ENCODE measurements at regions not wholly inside any gene's neighbourhood (a gene's known extent, or its start where the extent isn't known, plus 50 kb on each side); places are given as distances from the start of the nearest gene placed in this dataset.

DNA sequence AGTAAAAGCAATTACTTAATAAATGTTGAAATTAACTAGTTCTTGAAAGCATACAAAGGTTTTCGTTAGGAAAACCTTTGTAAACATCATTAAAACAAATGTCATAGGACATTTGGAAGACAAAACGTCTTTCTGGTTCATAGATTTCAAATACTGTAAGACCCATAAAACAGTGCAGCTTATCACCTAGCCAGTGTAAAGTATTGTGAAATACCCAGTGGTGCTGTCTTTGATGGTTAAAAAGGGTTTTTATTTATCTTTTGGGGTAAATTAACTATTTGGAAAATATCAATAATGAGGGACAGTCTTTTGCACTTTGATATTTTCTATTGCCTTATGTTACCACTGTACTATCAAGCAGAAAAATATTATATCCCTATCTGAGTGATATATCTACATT, 120.0 kb upstream of the FAM98A start:
- no peak overlapping the region for H3K4me3 Mint-ChIP-seq
- no peaks in the 10 kb centered on the region for H3K27me3 Mint-ChIP-seq (ENCODE audit: low read depth, poor library complexity)
- H3K9me3 Mint-ChIP-seq, result no peaks in the 10 kb centered on the region
- no peaks in the 10 kb centered on the region for H3K4me1 Mint-ChIP-seq
- H3K36me3 Mint-ChIP-seq (ENCODE audit: low read depth), result no peaks in the 10 kb centered on the region
- TF ChIP-seq, protein P1, sequence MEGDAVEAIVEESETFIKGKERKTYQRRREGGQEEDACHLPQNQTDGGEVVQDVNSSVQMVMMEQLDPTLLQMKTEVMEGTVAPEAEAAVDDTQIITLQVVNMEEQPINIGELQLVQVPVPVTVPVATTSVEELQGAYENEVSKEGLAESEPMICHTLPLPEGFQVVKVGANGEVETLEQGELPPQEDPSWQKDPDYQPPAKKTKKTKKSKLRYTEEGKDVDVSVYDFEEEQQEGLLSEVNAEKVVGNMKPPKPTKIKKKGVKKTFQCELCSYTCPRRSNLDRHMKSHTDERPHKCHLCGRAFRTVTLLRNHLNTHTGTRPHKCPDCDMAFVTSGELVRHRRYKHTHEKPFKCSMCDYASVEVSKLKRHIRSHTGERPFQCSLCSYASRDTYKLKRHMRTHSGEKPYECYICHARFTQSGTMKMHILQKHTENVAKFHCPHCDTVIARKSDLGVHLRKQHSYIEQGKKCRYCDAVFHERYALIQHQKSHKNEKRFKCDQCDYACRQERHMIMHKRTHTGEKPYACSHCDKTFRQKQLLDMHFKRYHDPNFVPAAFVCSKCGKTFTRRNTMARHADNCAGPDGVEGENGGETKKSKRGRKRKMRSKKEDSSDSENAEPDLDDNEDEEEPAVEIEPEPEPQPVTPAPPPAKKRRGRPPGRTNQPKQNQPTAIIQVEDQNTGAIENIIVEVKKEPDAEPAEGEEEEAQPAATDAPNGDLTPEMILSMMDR (IDR thresholded peaks at IDR 0.05), result no peak
- no peak overlapping the region for H3K27ac Mint-ChIP-seq
- no peak for DNase-seq

DNA sequence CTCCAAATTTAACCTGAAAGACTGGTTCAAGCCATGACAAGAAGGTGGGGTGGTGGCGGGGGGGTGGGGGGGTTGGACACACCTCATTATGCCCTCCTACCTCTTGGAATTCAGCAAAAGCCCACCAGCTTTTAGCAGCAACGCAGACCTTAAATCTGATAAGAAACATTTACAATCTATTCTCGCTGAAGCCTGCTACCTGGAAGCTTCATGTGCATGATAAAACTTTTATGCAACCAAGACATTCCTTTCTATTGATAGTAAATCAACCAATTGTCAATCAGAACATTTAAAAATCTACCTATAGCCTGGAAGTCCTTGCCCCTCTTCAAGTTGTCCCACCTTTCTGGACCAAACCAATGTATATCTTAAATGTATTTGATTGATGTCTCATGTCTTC, 113.6 kb upstream of the FAM98A start:
- H3K4me3 Mint-ChIP-seq, result no peak overlapping the region
- H3K9me3 Mint-ChIP-seq, result peaks cover 5% of the 10 kb centered on the region
- no peak overlapping the region for H3K27ac Mint-ChIP-seq
- TF ChIP-seq, protein P1 (IDR thresholded peaks at IDR 0.05), result no peak
- H3K4me1 Mint-ChIP-seq, result no peaks in the 10 kb centered on the region
- no peak for DNase-seq
- no peaks in the 10 kb centered on the region for H3K36me3 Mint-ChIP-seq (ENCODE audit: low read depth)
- no peaks in the 10 kb centered on the region for H3K27me3 Mint-ChIP-seq (ENCODE audit: low read depth, poor library complexity)

DNA sequence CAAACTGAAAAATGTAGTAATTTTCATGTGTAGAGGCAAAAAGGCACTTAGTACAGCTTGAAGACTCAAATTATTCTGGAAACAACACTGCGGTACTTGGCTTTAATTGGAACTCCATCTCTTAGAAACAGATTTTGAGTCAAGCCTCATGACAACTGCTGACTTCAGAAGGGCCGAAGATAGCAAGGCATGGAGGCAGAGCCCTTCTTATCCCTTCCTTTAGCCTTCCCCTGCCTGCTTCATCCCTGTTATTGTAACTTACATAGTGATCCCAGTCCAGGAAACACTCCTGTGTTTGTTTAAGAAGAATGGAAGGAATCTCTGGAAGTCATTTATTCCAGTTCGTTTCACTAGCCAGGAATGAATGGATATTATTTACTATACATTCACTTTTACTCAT, 110.9 kb upstream of the FAM98A start:
- TF ChIP-seq, protein P1 (IDR thresholded peaks at IDR 0.05), result no peak
- Mint-ChIP-seq H3K36me3 (ENCODE audit: low read depth) (no peaks in the 10 kb centered on the region), H3K9me3 (peaks cover 10% of the 10 kb centered on the region), H3K27ac (no peak overlapping the region), H3K27me3 (ENCODE audit: low read depth, poor library complexity) (peaks cover 3% of the 10 kb centered on the region), H3K4me1 (peaks cover 24% of the 10 kb centered on the region), H3K4me3 (no peak overlapping the region)
- no peak for DNase-seq

DNA sequence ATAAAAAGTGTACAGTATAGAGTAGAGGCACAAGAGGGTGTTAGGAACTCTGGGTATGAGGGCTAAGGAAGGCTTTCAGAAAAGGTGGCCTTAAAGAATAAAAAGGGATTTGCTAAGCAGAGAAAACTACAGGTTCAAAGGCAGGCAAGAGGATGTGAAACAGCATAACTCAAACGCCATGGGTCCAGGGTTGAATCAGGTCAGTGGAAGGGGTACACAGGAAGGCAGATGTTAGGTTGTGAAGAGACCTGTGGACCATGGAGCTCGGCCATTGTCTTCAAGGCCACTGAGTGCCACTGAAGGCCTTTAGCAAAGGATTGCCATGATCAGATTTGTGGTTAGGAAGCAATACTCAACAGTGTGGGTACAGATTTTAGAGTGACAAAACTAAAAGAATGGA, 108.2 kb upstream of the FAM98A start:
- Mint-ChIP-seq H3K36me3 (ENCODE audit: low read depth) (no peaks in the 10 kb centered on the region), H3K4me3 (no peak overlapping the region), H3K9me3 (peaks cover 6% of the 10 kb centered on the region), H3K27me3 (ENCODE audit: low read depth, poor library complexity) (peaks cover 3% of the 10 kb centered on the region), H3K4me1 (peaks cover 36% of the 10 kb centered on the region), H3K27ac (peak overlapping the region; percentile 79)
- TF ChIP-seq, protein P1 (IDR thresholded peaks at IDR 0.05), result no peak
- no peak for DNase-seq

DNA sequence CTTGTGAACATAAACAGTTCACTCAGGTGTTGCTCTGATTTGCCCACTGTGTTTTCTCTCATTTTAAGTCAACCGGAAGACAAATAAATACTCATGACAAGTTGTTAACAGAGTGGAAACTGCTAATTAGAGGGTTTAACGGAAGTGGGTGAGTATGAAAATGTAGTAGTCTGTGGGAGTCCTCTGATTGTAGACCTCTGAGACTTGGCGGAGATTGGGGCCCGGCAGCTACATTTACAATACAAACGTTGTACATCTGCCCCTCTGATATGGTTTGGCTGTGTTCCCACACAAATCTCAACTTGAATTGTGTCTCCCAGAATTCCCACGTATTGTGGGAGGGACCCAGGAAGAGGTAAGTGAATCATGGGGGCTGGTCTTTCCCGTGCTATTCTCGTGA, 107.3 kb upstream of the FAM98A start:
- Mint-ChIP-seq H3K4me1 (peaks cover 36% of the 10 kb centered on the region), H3K27me3 (ENCODE audit: low read depth, poor library complexity) (peaks cover 3% of the 10 kb centered on the region), H3K4me3 (no peak overlapping the region), H3K36me3 (ENCODE audit: low read depth) (no peaks in the 10 kb centered on the region), H3K9me3 (peaks cover 6% of the 10 kb centered on the region), H3K27ac (peak overlapping the region; percentile 79)
- TF ChIP-seq, protein P1 (IDR thresholded peaks at IDR 0.05), result no peak
- DNase-seq, result no peak

DNA sequence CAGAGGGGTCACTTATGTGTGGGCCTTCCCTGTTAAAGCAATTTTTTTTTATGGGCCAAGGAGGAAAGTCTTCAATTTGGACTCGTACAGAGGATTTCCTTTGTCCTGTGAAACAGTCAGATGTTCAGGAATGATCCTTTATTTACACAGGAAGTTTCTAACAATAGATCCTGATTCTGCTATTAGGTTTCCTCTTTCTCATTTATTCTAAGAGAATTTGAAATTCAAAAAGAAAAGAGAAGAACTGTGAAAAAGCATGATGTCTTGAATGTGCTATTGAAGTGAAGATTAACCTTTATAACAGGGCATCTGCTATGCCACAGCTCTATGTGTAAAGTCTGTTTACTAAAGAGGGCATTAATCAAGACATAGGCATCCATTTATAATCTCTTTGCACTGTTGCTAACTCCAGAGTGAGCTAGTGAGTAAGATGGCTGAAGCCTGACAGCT, 105.3 kb upstream of the FAM98A start:
- no peak for DNase-seq
- TF ChIP-seq, protein P1 (IDR thresholded peaks at IDR 0.05), result no peak
- no peak overlapping the region for H3K4me3 Mint-ChIP-seq
- H3K27ac Mint-ChIP-seq, result peak overlapping the region; percentile 49
- peaks cover 36% of the 10 kb centered on the region for H3K4me1 Mint-ChIP-seq
- H3K27me3 Mint-ChIP-seq (ENCODE audit: low read depth, poor library complexity), result peaks cover 3% of the 10 kb centered on the region
- H3K36me3 Mint-ChIP-seq (ENCODE audit: low read depth), result no peaks in the 10 kb centered on the region
- peaks cover 11% of the 10 kb centered on the region for H3K9me3 Mint-ChIP-seq

All from nephron progenitor cell (in vitro differentiated cells).